GM19397 (cell line): ENCODE measurements at regions not wholly inside any gene's neighbourhood (a gene's known extent, or its start where the extent isn't known, plus 50 kb on each side); places are given as distances from the start of the nearest gene placed in this dataset.

Experiments
- ATAC-seq: cut with Tn5 transposase; IDR thresholded peaks from one replicate; pipeline ENCODE4 v1.9.1; 2021; ENCODE audit warnings: mild to moderate bottlenecking, moderate library complexity; ENCODE audit not compliant: unreplicated experiment

DNA sequence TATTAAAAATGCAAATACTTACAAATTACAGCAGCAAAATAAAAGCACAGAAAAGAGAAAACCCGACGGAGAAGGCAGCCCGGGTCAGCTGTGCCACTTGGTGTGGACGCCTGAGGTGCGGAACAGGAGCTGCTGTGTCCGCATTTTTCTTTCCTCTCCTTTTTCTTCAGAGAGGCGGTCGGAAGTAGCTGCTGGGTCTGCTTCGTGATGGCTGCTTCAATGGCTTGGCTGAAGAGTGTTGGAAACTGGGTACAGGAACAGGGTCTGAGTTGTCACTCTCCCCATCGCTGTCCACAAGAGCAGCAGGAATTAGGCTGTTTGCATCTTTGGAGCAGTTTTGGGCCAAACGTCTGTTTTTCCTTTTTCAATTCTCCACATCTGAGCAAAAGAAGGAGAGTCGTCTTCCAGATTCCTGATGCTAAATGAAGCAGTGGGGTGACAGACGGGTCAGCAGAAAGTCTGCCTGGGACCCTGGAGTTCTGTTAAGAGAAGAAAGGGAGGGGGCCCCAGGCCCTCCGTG, 53.5 kb upstream of the ARL8B start:
- no peak for ATAC-seq

DNA sequence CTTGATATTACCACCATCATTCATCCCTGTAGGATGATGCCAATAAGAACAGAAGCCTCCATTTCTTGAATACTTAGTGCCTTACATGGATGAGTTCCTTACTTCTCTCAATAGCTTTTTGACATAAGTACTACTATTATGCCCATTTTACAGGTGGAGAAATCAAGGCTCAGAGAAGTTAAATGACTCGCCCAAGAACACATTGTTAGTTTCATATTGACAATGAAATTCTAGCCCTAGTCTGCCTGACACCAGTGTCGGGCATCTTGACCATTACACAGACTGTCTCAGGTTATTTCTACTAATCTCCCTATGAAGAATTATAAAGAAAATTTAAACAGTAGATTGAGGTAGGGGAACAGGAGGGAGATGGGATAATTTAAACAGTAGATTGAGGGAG, 52.5 kb upstream of the ARL8B start:
- ATAC-seq = no peak

DNA sequence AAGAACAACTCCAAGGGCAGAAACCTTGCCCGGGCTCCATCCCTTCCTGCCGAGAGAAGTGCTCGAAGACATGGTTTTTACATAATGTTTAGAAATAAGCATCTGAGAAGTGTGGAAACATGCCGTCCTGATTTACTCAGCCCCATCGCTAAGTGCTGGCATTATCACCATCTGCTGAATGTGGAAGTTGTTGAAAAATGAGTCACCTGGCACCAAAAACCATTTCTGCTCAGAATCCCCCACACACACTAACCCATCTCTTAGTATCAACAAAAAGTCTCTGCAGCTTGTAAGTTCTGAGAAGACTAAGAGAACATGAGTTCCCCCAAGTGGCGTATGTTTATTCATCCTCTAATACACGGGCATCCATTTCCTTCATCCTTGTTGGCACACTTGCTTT, 51.0 kb upstream of the ARL8B start:
- no peak for ATAC-seq

DNA sequence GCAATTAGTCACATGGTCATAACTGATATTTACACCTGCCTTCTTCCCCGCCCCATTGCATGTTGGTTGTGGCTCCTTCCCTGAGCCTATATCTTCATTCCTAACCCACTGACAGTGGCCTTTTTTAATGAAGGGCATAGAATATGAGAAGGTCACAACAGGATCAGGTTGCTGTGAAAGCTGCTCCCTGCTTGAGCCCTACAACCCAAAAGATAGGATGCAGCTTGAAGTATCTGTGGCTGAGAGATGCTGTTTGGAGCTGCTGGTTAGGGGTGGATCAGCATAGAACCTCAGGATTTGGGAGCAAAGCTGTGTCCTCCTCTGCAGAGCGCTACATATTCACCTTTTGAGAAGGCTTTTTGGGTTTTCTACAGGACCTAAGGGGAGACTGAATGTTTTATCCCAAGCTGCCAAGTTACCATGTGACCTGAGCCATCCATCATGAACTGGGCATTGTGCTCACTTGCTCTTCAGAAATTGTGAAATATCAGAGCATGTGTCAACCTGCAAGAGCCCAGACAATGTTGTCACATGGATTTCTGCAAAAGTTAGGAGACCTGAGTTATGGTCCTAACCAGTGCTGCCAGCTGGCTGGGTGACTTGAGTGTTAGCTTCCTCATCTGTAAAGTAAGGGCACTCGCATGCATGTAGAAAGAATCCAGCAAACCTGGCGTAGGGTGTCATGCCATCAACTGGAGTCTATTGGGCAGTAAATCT, 49.8 kb upstream of the ARL8B start:
- no peak for ATAC-seq
